ENCODE measurements at regions not wholly inside any gene's neighbourhood (a gene's known extent, or its start where the extent isn't known, plus 50 kb on each side); places are given as distances from the start of the nearest gene placed in this dataset.

DNA sequence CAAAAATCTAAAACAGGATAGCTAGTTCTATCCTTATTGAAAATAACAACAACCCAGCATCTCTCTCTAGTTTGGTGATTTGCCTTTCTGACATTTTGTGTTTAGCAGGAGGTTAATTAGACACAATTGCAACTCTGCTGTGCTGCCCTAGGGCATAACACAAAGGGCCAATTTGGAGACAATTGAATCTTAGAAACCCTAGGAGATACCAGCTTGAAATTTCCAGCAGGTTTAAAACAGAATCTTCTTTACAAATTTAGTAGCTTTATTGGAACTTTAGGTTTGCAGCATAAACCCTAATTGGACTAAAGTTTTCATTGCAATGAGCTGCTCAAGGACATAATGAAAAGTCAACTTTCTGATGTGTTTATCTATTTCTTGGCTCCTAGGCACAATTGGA is 166.7 kb upstream of the FER start:
- Histone ChIP-seq H3K9me3 (replicated peaks; ENCODE audit: control insufficient read depth, insufficient read depth, low read length) (no peaks in the 10 kb centered on the region), H3K4me2 (ENCODE audit: insufficient read depth, low read length) (no peak overlapping the region), H3K9ac (replicated peaks; ENCODE audit: extremely low read depth, insufficient read depth, low read length) (no peak overlapping the region), H4K20me1 (replicated peaks; ENCODE audit: control insufficient read depth, extremely low read depth, insufficient read depth, low read length) (no peaks in the 10 kb centered on the region), H3K9me1 (replicated peaks; ENCODE audit: control insufficient read depth, extremely low read depth, insufficient read depth, low read length) (no peaks in the 10 kb centered on the region), H3K27ac (ENCODE audit: insufficient read depth, low read depth, low read length) (no peak overlapping the region), H3K79me2 (ENCODE audit: control insufficient read depth, insufficient read depth, low read length) (no peaks in the 10 kb centered on the region), H3K36me3 (ENCODE audit: control insufficient read depth in 2 of 2, extremely low read depth in 1 of 2, insufficient read depth in 2 of 2, low read length in 2 of 2) (no peaks in the 10 kb centered on the region), H3K4me1 (ENCODE audit: control insufficient read depth, extremely low read depth, insufficient read depth, low read length) (no peaks in the 10 kb centered on the region), H2AFZ (ENCODE audit: low read depth, low read length) (no peak overlapping the region), H3K27me3 (ENCODE audit: control insufficient read depth in 2 of 2, insufficient read depth in 2 of 2, low read length in 2 of 2) (peaks cover 2% of the 10 kb centered on the region in 2 experiments), H3K4me3 (replicated peaks in 1 of 3; ENCODE audit: insufficient read depth in 1 of 3, low read depth in 1 of 3, low read length in 3 of 3) (no peak overlapping the region)
- dilution Hi-C loops (cut with MboI; ENCODE audit: extremely low pct_ligation_motif_present, low sequenced_read_pairs) (no loop called here), intact Hi-C loops (cut with micrococcal nuclease) (no loop called here)
- POLR2A ChIA-PET: no interaction called here
- no peak for DNase-seq (ENCODE audit: low read depth, low spot score)
- TF ChIP-seq, protein P1, sequence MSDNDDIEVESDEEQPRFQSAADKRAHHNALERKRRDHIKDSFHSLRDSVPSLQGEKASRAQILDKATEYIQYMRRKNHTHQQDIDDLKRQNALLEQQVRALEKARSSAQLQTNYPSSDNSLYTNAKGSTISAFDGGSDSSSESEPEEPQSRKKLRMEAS (IDR thresholded peaks at IDR 0.05; ENCODE audit: insufficient read depth, insufficient read length): no peak
- TF ChIP-seq JUN (IDR thresholded peaks at IDR 0.05; ENCODE audit: borderline replicate concordance, insufficient read depth, insufficient read length, low read depth) (no peak), EZH2 (IDR thresholded peaks at IDR 0.05; ENCODE audit: borderline replicate concordance, low read depth, low read length, severe bottlenecking) (no peak), FOS (IDR thresholded peaks at IDR 0.05; ENCODE audit: borderline replicate concordance, insufficient read depth, low read length) (no peak), POLR2A (IDR thresholded peaks at IDR 0.05; ENCODE audit: low read depth, low read length) (no peak), POLR2AphosphoS5 (IDR thresholded peaks at IDR 0.05; ENCODE audit: insufficient read depth, low read depth, low read length) (no peak)
- no peak for FAIRE-seq
- CTCF ChIA-PET: no interaction called here
- no TSS peak for BruUV-seq (replicated peaks)

DNA sequence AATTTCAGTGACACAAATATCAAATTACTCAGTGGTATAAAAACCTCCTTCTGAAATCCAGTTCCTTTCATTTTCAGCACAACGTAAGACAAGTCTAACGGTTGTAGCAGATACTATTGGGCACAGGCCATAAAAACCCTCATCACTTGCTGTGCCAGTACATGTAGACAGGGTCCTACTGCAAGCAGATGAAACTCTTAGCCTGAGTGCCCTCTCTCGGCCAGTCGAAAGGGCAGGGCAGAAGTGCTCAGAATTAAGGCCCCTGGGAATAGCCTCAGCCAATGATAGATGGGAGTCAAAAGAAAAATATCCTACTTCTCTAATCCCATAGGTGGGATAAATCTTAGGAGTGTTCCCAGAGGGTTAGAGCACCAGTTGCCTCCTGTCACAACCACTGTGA is 168.5 kb upstream of the FER start:
- H3K4me2 ChIP-seq (ENCODE audit: insufficient read depth, low read length): no peak overlapping the region
- H3K79me2 ChIP-seq (ENCODE audit: control insufficient read depth, insufficient read depth, low read length): no peaks in the 10 kb centered on the region
- H3K9me3 ChIP-seq (replicated peaks; ENCODE audit: control insufficient read depth, insufficient read depth, low read length): no peaks in the 10 kb centered on the region
- intact Hi-C loops (cut with micrococcal nuclease): no loop called here
- H3K4me3 ChIP-seq (replicated peaks in 1 of 3; ENCODE audit: insufficient read depth in 1 of 3, low read depth in 1 of 3, low read length in 3 of 3): no peak overlapping the region
- no peak overlapping the region for H3K27ac ChIP-seq (ENCODE audit: insufficient read depth, low read depth, low read length)
- ChIA-PET CTCF (no interaction called here), POLR2A (no interaction called here)
- no peak for DNase-seq (ENCODE audit: low read depth, low spot score)
- H3K4me1 ChIP-seq (ENCODE audit: control insufficient read depth, extremely low read depth, insufficient read depth, low read length): no peaks in the 10 kb centered on the region
- BruUV-seq (replicated peaks): no TSS peak
- TF ChIP-seq POLR2A (IDR thresholded peaks at IDR 0.05; ENCODE audit: low read depth, low read length) (no peak), POLR2AphosphoS5 (IDR thresholded peaks at IDR 0.05; ENCODE audit: insufficient read depth, low read depth, low read length) (no peak)
- no peaks in the 10 kb centered on the region for H3K36me3 ChIP-seq (ENCODE audit: control insufficient read depth in 2 of 2, extremely low read depth in 1 of 2, insufficient read depth in 2 of 2, low read length in 2 of 2)
- peaks cover 0 to 2% of the 10 kb centered on the region in 2 experiments for H3K27me3 ChIP-seq (ENCODE audit: control insufficient read depth in 2 of 2, insufficient read depth in 2 of 2, low read length in 2 of 2)
- no peak overlapping the region for H2AFZ ChIP-seq (ENCODE audit: low read depth, low read length)
- dilution Hi-C loops (cut with MboI; ENCODE audit: extremely low pct_ligation_motif_present, low sequenced_read_pairs): no loop called here
- H4K20me1 ChIP-seq (replicated peaks; ENCODE audit: control insufficient read depth, extremely low read depth, insufficient read depth, low read length): no peaks in the 10 kb centered on the region
- no peaks in the 10 kb centered on the region for H3K9me1 ChIP-seq (replicated peaks; ENCODE audit: control insufficient read depth, extremely low read depth, insufficient read depth, low read length)
- no peak for FAIRE-seq
- H3K9ac ChIP-seq (replicated peaks; ENCODE audit: extremely low read depth, insufficient read depth, low read length): no peak overlapping the region

Measured in endothelial cell of umbilical vein (primary cell).